A549 (cell line): ENCODE measurements at regions not wholly inside any gene's neighbourhood (a gene's known extent, or its start where the extent isn't known, plus 50 kb on each side); places are given as distances from the start of the nearest gene placed in this dataset.

Experiments
- ATAC-seq, 2 experiments: fragments of 200-7000 bp in 1 of 2; fragments of >200 bp in 1 of 2; cut with Nextera tagmentation in 1 of 2; cut with Tn5 transposase in 1 of 2; 3 replicates each; pipeline versions ENCODE4 v1.8.0 to v1.9.1; 2018 to 2020; ENCODE audit warnings: mild to moderate bottlenecking in 1 of 2, moderate library complexity in 1 of 2
- CTCF ChIA-PET: fragments of 300-600 bp; sonication (Branson Sonifier 250); formaldehyde crosslinking; extraction: SDS; loops from one replicate; lab custom pipeline; 2021; ENCODE audit warnings: antibody characterized with exemption, inconsistent platforms; lab: Yijun Ruan, JAX
- POLR2A ChIA-PET: fragments of 350-600 bp; formaldehyde crosslinking; extraction: SDS; loops from one replicate; lab custom pipeline; 2021; ENCODE audit warnings: antibody characterized with exemption, inconsistent platforms; lab: Yijun Ruan, JAX
- DNase-seq, 2 experiments: peaks; one replicate each; pipeline versions ENCODE4 v3.0.0 to v3.0.0-alpha.2; 2011 to 2016; ENCODE audit warnings: low read depth in 1 of 2, low spot score in 1 of 2
- FAIRE-seq: peaks from 2 replicates; lab custom pipeline; 2011; peaks lifted over from hg19 to GRCh38; lab: Jason Lieb, UNC
- H3K27ac ChIP-seq, 2 experiments: fragments of >200 bp; sonication (Bioruptor Twin); formaldehyde crosslinking; 3 replicates each; pipeline ENCODE4 v1.5.1; 2016 to 2017
- H3K4me1 ChIP-seq: fragments of >200 bp; sonication (Bioruptor Twin); formaldehyde crosslinking; 3 replicates; pipeline ENCODE4 v1.6.1; 2016
- H3K4me2 ChIP-seq: fragments of >200 bp; sonication (Bioruptor Twin); formaldehyde crosslinking; 3 replicates; pipeline ENCODE4 v1.6.1; 2016
- H3K4me3 ChIP-seq: fragments of >200 bp; sonication (Bioruptor Twin); formaldehyde crosslinking; 3 replicates; pipeline ENCODE4 v1.5.1; 2016
- H3K9me3 ChIP-seq: fragments of >200 bp; sonication (Bioruptor Twin); formaldehyde crosslinking; 3 replicates; pipeline ENCODE4 v1.6.1; 2016
- ATOH8 ChIP-seq: fragments of 250-450 bp; sonication (Bioruptor Pico); IDR thresholded peaks from 2 replicates; pipeline ENCODE4 v1.5.0; 2020; ENCODE audit warnings: low read depth, mild to moderate bottlenecking, moderate library complexity
- BHLHE40 ChIP-seq: IDR thresholded peaks from 2 replicates; pipeline ENCODE4 v1.6.1; 2012; ENCODE audit warnings: low read depth, low read length, inconsistent platforms
- CEBPB ChIP-seq, 2 experiments: fragments of >200 bp in 1 of 2; sonication (Bioruptor Twin) in 1 of 2; formaldehyde crosslinking in 1 of 2; IDR thresholded peaks; 2 replicates each; pipeline ENCODE4 v1.6.1; 2012 to 2016
- CHD2 ChIP-seq: fragments of 150-350 bp; IDR thresholded peaks from 2 replicates; pipeline ENCODE4 v1.6.1; 2014; ENCODE audit warnings: low read length; ENCODE audit not compliant: partially characterized antibody
- CTCF ChIP-seq: fragments of >200 bp; sonication (Bioruptor Twin); formaldehyde crosslinking; IDR thresholded peaks from 3 replicates; pipeline ENCODE4 v1.5.1; 2016
- ESRRA ChIP-seq: fragments of 150-350 bp; IDR thresholded peaks from 2 replicates; pipeline ENCODE4 v1.6.1; 2014; ENCODE audit warnings: mild to moderate bottlenecking, low read length, borderline replicate concordance
- HES2 ChIP-seq: fragments of >200 bp; sonication (Bioruptor Twin); formaldehyde crosslinking; IDR thresholded peaks from 2 replicates; pipeline ENCODE4 v1.6.1; 2016
- HEYL ChIP-seq: fragments of 250-450 bp; sonication (Bioruptor Pico); IDR thresholded peaks from 2 replicates; pipeline ENCODE4 v1.8.0; 2021; ENCODE audit warnings: mild to moderate bottlenecking, moderate library complexity
- HMGXB4 ChIP-seq: fragments of 250-450 bp; sonication (Bioruptor Pico); IDR thresholded peaks from 2 replicates; pipeline ENCODE4 v1.5.0; 2021; ENCODE audit warnings: mild to moderate bottlenecking, moderate library complexity, borderline replicate concordance
- HOXA7 ChIP-seq: fragments of 250-450 bp; sonication (Bioruptor Pico); IDR thresholded peaks from 2 replicates; pipeline ENCODE4 v1.5.0; 2020; ENCODE audit warnings: mild to moderate bottlenecking, moderate library complexity
- JUN ChIP-seq, 2 experiments: fragments of >200 bp; sonication (Bioruptor Twin); formaldehyde crosslinking; IDR thresholded peaks; 2 replicates in 1 of 2; 3 replicates in 1 of 2; pipeline ENCODE4 v1.6.1; 2016 to 2017
- KDM1A ChIP-seq: fragments of 200-600 bp; sonication (generic); IDR thresholded peaks from 2 replicates; pipeline ENCODE4 v1.6.1; 2016; ENCODE audit warnings: low read depth, mild to moderate bottlenecking
- PBX3 ChIP-seq: IDR thresholded peaks from 2 replicates; pipeline ENCODE4 v1.6.1; 2012
- POLR2AphosphoS2 ChIP-seq: conservative IDR thresholded peaks from 2 replicates; pipeline ENCODE4 v1.6.1; 2012; ENCODE audit warnings: low read length, improper control_type of control experiment, inconsistent platforms
- RAD21 ChIP-seq, 2 experiments: fragments of >200 bp in 1 of 2; sonication (Bioruptor Twin) in 1 of 2; formaldehyde crosslinking in 1 of 2; IDR thresholded peaks in 1 of 2; conservative IDR thresholded peaks in 1 of 2; 2 replicates in 1 of 2; 3 replicates in 1 of 2; pipeline ENCODE4 v1.6.1; 2012 to 2018; ENCODE audit warnings: inconsistent platforms in 1 of 2
- RARB ChIP-seq: fragments of 250-450 bp; sonication (Bioruptor Pico); IDR thresholded peaks from 2 replicates; pipeline ENCODE4 v1.8.0; 2021; ENCODE audit warnings: mild to moderate bottlenecking, moderate library complexity
- REST ChIP-seq: fragments of 200-600 bp; sonication (generic); IDR thresholded peaks from 2 replicates; pipeline ENCODE4 v1.6.1; 2016; ENCODE audit warnings: antibody characterized with exemption, mild to moderate bottlenecking, moderate library complexity
- RFX5 ChIP-seq: fragments of 450-650 bp; IDR thresholded peaks from 2 replicates; pipeline ENCODE4 v1.7.1; 2014; ENCODE audit warnings: antibody characterized with exemption, mild to moderate bottlenecking, moderate library complexity
- SREBF2 ChIP-seq: fragments of 450-650 bp; IDR thresholded peaks from 2 replicates; pipeline ENCODE4 v1.6.1; 2014; ENCODE audit warnings: mild to moderate bottlenecking, moderate library complexity
- TP53 ChIP-seq: fragments of 250-450 bp; sonication (Bioruptor Pico); IDR thresholded peaks from 2 replicates; pipeline ENCODE4 v1.5.0; 2021; ENCODE audit warnings: mild to moderate bottlenecking, moderate library complexity
- ZFP36 ChIP-seq: fragments of 450-650 bp; IDR thresholded peaks from 2 replicates; pipeline ENCODE4 v1.6.1; 2014; ENCODE audit warnings: borderline replicate concordance; ENCODE audit not compliant: partially characterized antibody
- ZSCAN20 ChIP-seq: fragments of 250-450 bp; sonication (Bioruptor Pico); IDR thresholded peaks from 2 replicates; pipeline ENCODE4 v1.8.0; 2022; ENCODE audit warnings: mild to moderate bottlenecking, moderate library complexity
- WGBS: methylation state at CpG from one replicate; pipeline ENCODE4 v1.1.6; 2017; ENCODE audit errors: missing lambda C conversion rate; 5-methylcytosine and 5-hydroxymethylcytosine counted together

- TF ChIP-seq HMGXB4 (CRISPR knock-in tag) (no peak), JUN (IDR thresholded peaks at IDR 0.05) (0 out of 5 replicates have a peak, but pooled peaks of 1 of the 2 experiments have one; percentile 21)
- no peak for FAIRE-seq
Measured at GRCh38 chr6:165937564-165938358, 229.9 kb downstream of the TBXT start.

GRCh38 chr6:165936660-165937059, 231.0 kb downstream of the TBXT start:
- 92% methylated on average over 4 of the region's 4 CpGs for WGBS
- Histone ChIP-seq H3K4me1 (peaks cover 32% of the 10 kb centered on the region), H3K9me3 (no peaks in the 10 kb centered on the region), H3K4me2 (no peak overlapping the region)
- POLR2A ChIA-PET = no interaction called here
- TF ChIP-seq RARB (CRISPR knock-in tag) (no peak), REST (no peak), SREBF2 (no peak), PBX3 (no peak), ZSCAN20 (CRISPR knock-in tag) (no peak), HES2 (no peak), RFX5 (no peak), CHD2 (no peak), ESRRA (no peak), BHLHE40 (no peak), TP53 (no peak), KDM1A (no peak)
- TF ChIP-seq, all 56 proteins: peak for 0
- Histone ChIP-seq H3K4me3 (no peak overlapping the region), H3K27ac (no peak overlapping the region)
- no peak for DNase-seq
- no peak for FAIRE-seq
- no peak for ATAC-seq
- CTCF ChIA-PET = no interaction called here

More at GRCh38 chr6:165937564-165938358, 229.9 kb downstream of the TBXT start:
- 81% methylated on average over 3 of the region's 3 CpGs for WGBS
- Histone ChIP-seq H3K9me3 (no peaks in the 10 kb centered on the region; the same call in 2 of the 3 replicates), H3K4me2 (no peak overlapping the region), H3K4me1 (peaks cover 29% of the 10 kb centered on the region), H3K27ac (0 out of 6 replicates have a peak overlapping the region, but pooled peaks of 1 of the 2 experiments have one; percentile 4), H3K4me3 (no peak overlapping the region)
- ChIA-PET POLR2A (no interaction called here), CTCF (interaction anchor here (0.8 to 1.4 kb wide), 3 partner anchors 32 to 160 kb away, joined by 3 to 4 read pairs (median 3); no protein-coding TSS in a partner anchor)
- no peak for DNase-seq
- ATAC-seq = no peak

GRCh38 chr6:165936096-165936495, 231.6 kb downstream of the TBXT start:
- ATAC-seq (no peak), FAIRE-seq (no peak), DNase-seq (no peak)
- Histone ChIP-seq H3K4me1 (peaks cover 32% of the 10 kb centered on the region), H3K4me3 (no peak overlapping the region), H3K9me3 (no peaks in the 10 kb centered on the region), H3K27ac (no peak overlapping the region), H3K4me2 (no peak overlapping the region)
- POLR2A ChIA-PET = no interaction called here
- 78% methylated on average over 3 of the region's 3 CpGs for WGBS
- CTCF ChIA-PET = no interaction called here
- TF ChIP-seq POLR2AphosphoS2 = no peak
- TF ChIP-seq HOXA7 (CRISPR knock-in tag) = no peak
- TF ChIP-seq RARB (CRISPR knock-in tag) = no peak
- no peak for TF ChIP-seq ZFP36
- TF ChIP-seq CEBPB (IDR thresholded peaks at IDR 0.05) = no peak
- no peak for TF ChIP-seq CTCF
- no peak for TF ChIP-seq RAD21 (conservative IDR thresholded peaks at IDR 0.05 in 1 of 2, IDR thresholded peaks at IDR 0.05 in 1 of 2)
- TF ChIP-seq ZSCAN20 (CRISPR knock-in tag) = no peak
- no peak for TF ChIP-seq HEYL
- TF ChIP-seq HES2 = no peak
- TF ChIP-seq CHD2 = no peak
- TF ChIP-seq ATOH8 = no peak
